Subcutaneous abdominal adipose tissue (tissue), 5 donors: ENCODE measurements at regions not wholly inside any gene's neighbourhood (a gene's known extent, or its start where the extent isn't known, plus 50 kb on each side); places are given as distances from the start of the nearest gene placed in this dataset.

Experiments used
- H3K27ac ChIP-seq: one replicate; pipeline ENCODE4 v1.7.0; 2013; ENCODE audit warnings: low read depth, mild to moderate bottlenecking, inconsistent platforms, low read length, moderate library complexity
- H3K27me3 ChIP-seq, 5 donors: one replicate each; pipeline ENCODE4 v1.7.0; 2013; ENCODE audit warnings: low read length in 5 of 5, inconsistent platforms in 1 of 5; ENCODE audit not compliant: control insufficient read depth in 5 of 5, insufficient read depth in 4 of 5
- H3K36me3 ChIP-seq, 5 donors: one replicate each; pipeline ENCODE4 v1.7.0; 2013; ENCODE audit warnings: low read length in 5 of 5; ENCODE audit not compliant: control insufficient read depth in 5 of 5, insufficient read depth in 5 of 5
- H3K4me1 ChIP-seq, 5 donors: one replicate each; pipeline ENCODE4 v1.7.0; 2013; ENCODE audit warnings: low read length in 5 of 5, mild to moderate bottlenecking in 3 of 5, moderate library complexity in 1 of 5; ENCODE audit not compliant: control insufficient read depth in 5 of 5, insufficient read depth in 5 of 5
- H3K4me3 ChIP-seq, 5 donors: one replicate each; pipeline ENCODE4 v1.7.0; 2013; ENCODE audit warnings: low read length in 5 of 5, low read depth in 1 of 5
- H3K9ac ChIP-seq, 5 donors: one replicate each; pipeline ENCODE4 v1.7.0; 2013; ENCODE audit warnings: low read length in 5 of 5, mild to moderate bottlenecking in 4 of 5, moderate library complexity in 3 of 5
- H3K9me3 ChIP-seq, 5 donors: one replicate each; pipeline ENCODE4 v1.7.0; 2013; ENCODE audit warnings: low read length in 5 of 5; ENCODE audit not compliant: control insufficient read depth in 5 of 5
- donor health status: healthy.
- donor health status: healthy.
- donor health status: healthy.
- donor health status: healthy.
- donor health status: healthy.

DNA sequence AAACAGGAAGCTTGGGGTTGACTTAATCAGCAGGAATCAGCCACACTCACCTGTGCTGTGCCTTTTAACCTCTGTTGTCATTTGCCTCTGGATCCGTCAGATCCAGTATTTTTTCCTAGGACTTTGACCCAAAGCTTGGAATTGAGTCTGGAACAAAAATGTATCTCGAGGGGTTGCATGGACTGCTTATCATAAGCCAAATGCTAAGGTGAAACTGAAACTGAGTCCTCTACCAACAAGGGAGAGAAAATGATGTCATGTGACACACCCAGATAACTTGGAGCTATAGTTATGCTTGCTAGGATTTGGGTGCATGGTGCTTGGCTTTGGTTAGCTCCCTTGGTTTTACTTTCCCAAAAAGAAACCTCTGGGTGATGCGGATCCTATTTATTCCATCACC, 2158.6 kb upstream of the PIK3C3 start:
- Histone ChIP-seq H3K9me3 (peaks cover 0 to 4% (median under 1%) of the 10 kb centered on the region in 5 donors), H3K36me3 (no peaks in the 10 kb centered on the region), H3K9ac (no peak overlapping the region), H3K27ac (no peak overlapping the region), H3K4me1 (peaks cover 0 to 7% (median 0%) of the 10 kb centered on the region in 5 donors), H3K4me3 (no peak overlapping the region), H3K27me3 (no peaks in the 10 kb centered on the region)

- Histone ChIP-seq H3K4me3 (no peak overlapping the region), H3K27ac (no peak overlapping the region), H3K9me3 (no peaks in the 10 kb centered on the region), H3K27me3 (no peaks in the 10 kb centered on the region), H3K36me3 (no peaks in the 10 kb centered on the region), H3K4me1 (peaks cover 0 to 7% (median 0%) of the 10 kb centered on the region in 5 donors), H3K9ac (no peak overlapping the region)
These were observed 2159.7 kb upstream of the PIK3C3 start for GRCh38 chr18:39795350-39795749.

DNA sequence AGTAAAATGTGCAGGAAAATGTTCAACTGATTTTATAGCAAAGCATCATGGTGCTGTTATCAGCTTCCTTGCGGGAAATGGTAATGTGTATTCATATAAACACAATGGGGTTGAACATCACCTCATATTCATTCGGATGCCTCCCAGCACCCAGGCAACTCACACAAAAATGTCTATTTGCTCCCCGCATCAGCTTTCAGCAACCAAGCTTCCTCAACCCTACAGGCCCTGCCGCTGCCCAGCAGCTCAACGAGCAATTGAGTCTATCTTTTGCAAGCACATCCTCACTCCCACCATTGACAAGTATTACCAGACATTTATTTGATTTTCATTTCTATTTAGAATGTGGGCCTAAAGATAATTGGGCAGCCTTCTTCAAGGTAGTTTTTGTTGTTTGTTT, 2161.4 kb upstream of the PIK3C3 start:
- Histone ChIP-seq H3K9ac (no peak overlapping the region), H3K4me3 (no peak overlapping the region), H3K9me3 (no peaks in the 10 kb centered on the region), H3K4me1 (no peaks in the 10 kb centered on the region), H3K36me3 (no peaks in the 10 kb centered on the region), H3K27ac (no peak overlapping the region), H3K27me3 (no peaks in the 10 kb centered on the region)

GRCh38 chr18:39788383-39788782, 2166.7 kb upstream of the PIK3C3 start:
- Histone ChIP-seq H3K36me3 (no peaks in the 10 kb centered on the region), H3K27me3 (no peaks in the 10 kb centered on the region), H3K4me1 (no peaks in the 10 kb centered on the region), H3K9me3 (no peaks in the 10 kb centered on the region), H3K9ac (no peak overlapping the region), H3K4me3 (no peak overlapping the region), H3K27ac (no peak overlapping the region)

DNA sequence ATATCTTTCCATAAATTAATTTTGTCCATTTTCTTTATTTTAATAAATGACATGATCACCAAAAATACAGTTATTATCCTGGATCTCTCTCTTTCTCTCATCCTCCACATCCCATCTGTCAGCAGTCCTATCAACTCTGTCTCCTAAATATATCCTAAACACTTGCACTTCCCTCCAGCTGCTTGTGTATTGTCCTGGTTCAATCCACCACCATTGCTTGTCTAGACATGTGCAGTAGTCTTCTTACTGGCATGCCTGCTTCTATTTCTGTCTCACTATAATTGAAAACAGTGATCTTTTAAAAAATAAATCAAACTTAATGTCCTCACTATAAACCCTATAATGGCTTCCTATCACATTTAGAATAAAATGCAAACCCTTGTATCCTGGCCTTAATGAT, 2168.6 kb upstream of the PIK3C3 start:
- no peaks in the 10 kb centered on the region for H3K9me3 ChIP-seq
- no peaks in the 10 kb centered on the region for H3K36me3 ChIP-seq
- no peak overlapping the region for H3K9ac ChIP-seq
- H3K4me3 ChIP-seq, result no peak overlapping the region
- no peaks in the 10 kb centered on the region for H3K27me3 ChIP-seq
- H3K4me1 ChIP-seq, result peaks cover 0 to 3% (median 0%) of the 10 kb centered on the region in 5 donors
- H3K27ac ChIP-seq, result no peak overlapping the region

- Histone ChIP-seq H3K9ac (no peak overlapping the region), H3K36me3 (no peaks in the 10 kb centered on the region), H3K4me1 (peaks cover 0 to 4% (median 0%) of the 10 kb centered on the region in 5 donors), H3K27me3 (no peaks in the 10 kb centered on the region), H3K27ac (no peak overlapping the region), H3K9me3 (no peaks in the 10 kb centered on the region), H3K4me3 (no peak overlapping the region)
These were observed 2170.5 kb upstream of the PIK3C3 start for GRCh38 chr18:39784541-39784940.

- Histone ChIP-seq H3K4me3 (no peak overlapping the region), H3K4me1 (peaks cover 0 to 4% (median 0%) of the 10 kb centered on the region in 5 donors), H3K27me3 (no peaks in the 10 kb centered on the region), H3K27ac (no peak overlapping the region), H3K36me3 (no peaks in the 10 kb centered on the region), H3K9me3 (no peaks in the 10 kb centered on the region), H3K9ac (no peak overlapping the region)
These were observed 2173.5 kb upstream of the PIK3C3 start for GRCh38 chr18:39781565-39781964.

GRCh38 chr18:39780774-39781173, 2174.3 kb upstream of the PIK3C3 start:
- Histone ChIP-seq H3K27me3 (no peaks in the 10 kb centered on the region), H3K36me3 (no peaks in the 10 kb centered on the region), H3K9me3 (no peaks in the 10 kb centered on the region), H3K4me3 (no peak overlapping the region), H3K27ac (no peak overlapping the region), H3K9ac (no peak overlapping the region), H3K4me1 (peaks cover 0 to 4% (median 0%) of the 10 kb centered on the region in 5 donors)

DNA sequence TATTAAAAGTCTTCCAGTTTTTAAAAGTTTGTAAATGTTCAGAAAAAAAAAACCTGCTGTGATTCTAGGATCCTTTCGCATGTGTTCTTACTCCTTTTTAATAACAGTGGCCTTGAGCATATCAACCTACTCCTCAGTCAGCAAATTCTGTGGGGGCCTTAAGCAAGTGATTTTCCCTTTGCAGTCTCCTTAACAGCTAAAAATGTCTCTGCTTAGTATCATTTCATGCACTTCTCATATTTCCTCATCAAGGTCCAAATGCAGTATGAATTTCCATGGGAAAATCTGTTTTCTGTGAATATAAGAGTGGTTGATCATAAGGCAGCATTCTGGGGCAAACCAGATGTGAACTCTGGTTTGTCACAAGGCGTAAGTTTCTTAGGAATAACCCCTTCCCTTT, 2175.1 kb upstream of the PIK3C3 start:
- Histone ChIP-seq H3K4me1 (peaks cover 0 to 4% (median 0%) of the 10 kb centered on the region in 5 donors), H3K9me3 (no peaks in the 10 kb centered on the region), H3K27ac (no peak overlapping the region), H3K4me3 (no peak overlapping the region), H3K36me3 (no peaks in the 10 kb centered on the region), H3K9ac (no peak overlapping the region), H3K27me3 (no peaks in the 10 kb centered on the region)

DNA sequence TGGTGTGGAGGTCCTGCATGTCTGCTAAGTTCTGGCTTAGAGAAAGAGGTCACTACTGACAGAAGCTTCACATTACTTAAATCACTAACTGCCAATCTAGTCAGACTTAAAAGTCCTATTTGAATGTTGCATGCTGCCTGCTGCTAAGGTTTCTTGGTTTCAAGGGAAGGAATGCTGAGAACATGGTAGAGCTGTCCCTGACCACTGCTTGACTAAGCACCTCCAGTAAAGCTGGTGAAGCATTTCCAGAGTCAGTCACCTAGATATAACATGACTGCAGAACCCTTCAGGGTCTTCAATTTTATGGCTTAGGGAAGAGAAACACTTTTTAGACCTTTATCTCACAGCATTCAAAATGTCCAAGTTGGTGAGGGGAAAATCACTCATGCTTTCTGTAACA, 2178.3 kb upstream of the PIK3C3 start:
- no peaks in the 10 kb centered on the region for H3K9me3 ChIP-seq
- H3K4me3 ChIP-seq, result no peak overlapping the region
- H3K27me3 ChIP-seq, result no peaks in the 10 kb centered on the region
- H3K36me3 ChIP-seq, result no peaks in the 10 kb centered on the region
- no peak overlapping the region for H3K9ac ChIP-seq
- H3K27ac ChIP-seq, result no peak overlapping the region
- H3K4me1 ChIP-seq, result peaks cover 0 to 3% (median 0%) of the 10 kb centered on the region in 5 donors
